ENCODE measurements at regions not wholly inside any gene's neighbourhood (a gene's known extent, or its start where the extent isn't known, plus 50 kb on each side); places are given as distances from the start of the nearest gene placed in this dataset.
"Not testable (repeated sequence)": the region's sequence is repeated elsewhere in the genome, so short reads cannot be mapped to it uniquely, and the experiment has no call there.

- DNase-seq: no peak
Observed at GRCh38 chr2:67571785-67572718, 174.9 kb downstream of the ETAA1 start.

GRCh38 chr2:67572721-67573435 lies 175.7 kb downstream of the ETAA1 start:
- no peak for DNase-seq

- no peak for DNase-seq
Observed at GRCh38 chr2:67574230-67574629, 177.1 kb downstream of the ETAA1 start.

- DNase-seq: no peak
Observed at GRCh38 chr2:67576226-67576625, 179.1 kb downstream of the ETAA1 start.

- DNase-seq: peak; percentile 14
Observed at GRCh38 chr2:67576991-67577390, 179.9 kb downstream of the ETAA1 start.

- peak; percentile 52 for DNase-seq
Observed at GRCh38 chr2:67579216-67579615, 182.1 kb downstream of the ETAA1 start.

- no peak for DNase-seq
Observed at GRCh38 chr2:67579806-67580205, 182.7 kb downstream of the ETAA1 start.

GRCh38 chr2:67581751-67582150 lies 184.6 kb downstream of the ETAA1 start:
- peak; percentile 28 for DNase-seq

- no peak for DNase-seq
Observed at GRCh38 chr2:67583185-67583584, 186.1 kb downstream of the ETAA1 start.

GRCh38 chr2:67585400-67585799 lies 188.3 kb downstream of the ETAA1 start:
- DNase-seq: peak; percentile 5

GRCh38 chr2:67589121-67589520 lies 192.0 kb downstream of the ETAA1 start:
- not testable (repeated sequence) for DNase-seq

GRCh38 chr2:67594522-67594921 lies 197.4 kb downstream of the ETAA1 start:
- not testable (repeated sequence) for DNase-seq

GRCh38 chr2:67596871-67597270 lies 199.7 kb downstream of the ETAA1 start:
- DNase-seq: no peak

GRCh38 chr2:67599561-67599960 lies 202.4 kb downstream of the ETAA1 start:
- no peak for DNase-seq

GRCh38 chr2:67600222-67600871 lies 203.2 kb downstream of the ETAA1 start:
- no peak for DNase-seq

- DNase-seq: no peak
Observed at GRCh38 chr2:67600946-67601345, 203.8 kb downstream of the ETAA1 start.

- DNase-seq: no peak
Observed at GRCh38 chr2:67604360-67604759, 207.2 kb downstream of the ETAA1 start.

- peak; percentile 74 for DNase-seq
Observed at GRCh38 chr2:67612576-67613042, 215.5 kb downstream of the ETAA1 start.

GRCh38 chr2:67613227-67613626 lies 216.1 kb downstream of the ETAA1 start:
- peak; percentile 68 for DNase-seq

- DNase-seq: no peak
Observed at GRCh38 chr2:67614454-67614853, 217.3 kb downstream of the ETAA1 start.

GRCh38 chr2:67616749-67617148 lies 219.6 kb downstream of the ETAA1 start:
- no peak for DNase-seq

- DNase-seq: no peak
Observed at GRCh38 chr2:67619204-67619603, 222.1 kb downstream of the ETAA1 start.

- DNase-seq: not testable (repeated sequence)
Observed at GRCh38 chr2:67623741-67624140, 226.6 kb downstream of the ETAA1 start.

All from NCI-H69 (cell line).